A673 (cell line): ENCODE measurements at regions not wholly inside any gene's neighbourhood (a gene's known extent, or its start where the extent isn't known, plus 50 kb on each side); places are given as distances from the start of the nearest gene placed in this dataset.

Experiments used
- CTCF ChIP-seq: fragments of 300-800, 200-600 bp; sonication (generic); conservative IDR thresholded peaks from 2 replicates; pipeline ENCODE4 v1.5.1; 2017; ENCODE audit warnings: low read depth, mild to moderate bottlenecking, antibody characterized with exemption, low read length, moderate library complexity, mixed read lengths
- EZH2 ChIP-seq: fragments of 200-600 bp; sonication (generic); IDR thresholded peaks from 2 replicates; pipeline ENCODE4 v1.6.1; 2017; ENCODE audit warnings: borderline replicate concordance, low read depth, mild to moderate bottlenecking, mixed read lengths, antibody characterized with exemption, low read length; ENCODE audit not compliant: poor library complexity, severe bottlenecking

GRCh38 chr17:55652825-55653224, 69.8 kb downstream of the TMEM100 start:
- no peak for TF ChIP-seq CTCF
- TF ChIP-seq EZH2: no peak
